ENCODE measurements at regions not wholly inside any gene's neighbourhood (a gene's known extent, or its start where the extent isn't known, plus 50 kb on each side); places are given as distances from the start of the nearest gene placed in this dataset.
"Not testable (repeated sequence)": the region's sequence is repeated elsewhere in the genome, so short reads cannot be mapped to it uniquely, and the experiment has no call there.

GRCh38 chr2:175606010-175606841 is 395.8 kb downstream of the LNPK start:
- DNase-seq = no peak

GRCh38 chr2:175605640-175606009 is 396.4 kb downstream of the LNPK start:
- no peak for DNase-seq

DNA sequence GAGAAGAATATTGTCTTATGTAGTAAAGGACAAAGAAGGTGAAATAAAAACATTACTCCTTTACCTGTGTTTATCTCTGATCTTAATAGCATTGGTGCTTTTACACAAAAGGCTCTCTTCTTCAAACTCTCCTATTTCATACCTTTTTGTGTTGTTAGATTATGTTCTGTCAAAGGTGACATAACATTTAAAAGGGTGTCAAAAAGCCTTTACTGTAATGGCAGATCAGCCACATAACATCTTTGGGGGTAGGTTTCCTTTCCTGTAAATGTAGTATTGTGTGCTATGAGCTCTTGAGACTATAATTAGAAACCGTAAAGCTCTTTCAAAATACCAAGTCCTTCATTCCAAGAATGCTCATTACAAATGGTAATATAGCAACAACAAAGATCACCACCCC is 400.1 kb downstream of the LNPK start:
- DNase-seq = no peak

- DNase-seq = no peak
These were observed 401.9 kb downstream of the LNPK start for GRCh38 chr2:175599966-175600831.

- no peak for DNase-seq
These were observed 404.8 kb downstream of the LNPK start for GRCh38 chr2:175597286-175597685.

DNA sequence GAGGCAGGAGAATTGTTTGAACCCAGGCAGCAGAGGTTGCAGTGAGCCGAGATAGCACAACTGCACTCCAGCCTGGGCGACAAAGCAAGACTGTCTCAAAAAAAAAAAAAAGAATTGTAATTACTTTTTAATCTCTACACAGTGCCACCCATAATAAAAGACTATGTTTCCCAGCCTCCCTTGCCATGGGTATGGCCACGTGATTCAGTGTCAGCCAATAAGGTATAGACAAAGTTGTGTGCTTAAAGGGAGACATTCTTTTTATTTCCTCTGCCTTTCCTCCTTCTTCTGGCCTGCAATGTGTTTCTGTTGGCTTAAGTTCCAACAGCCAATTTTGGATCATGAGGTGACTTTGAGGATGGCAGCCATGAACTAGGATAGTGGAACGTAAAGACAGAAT is 406.9 kb downstream of the LNPK start:
- DNase-seq = no peak

DNA sequence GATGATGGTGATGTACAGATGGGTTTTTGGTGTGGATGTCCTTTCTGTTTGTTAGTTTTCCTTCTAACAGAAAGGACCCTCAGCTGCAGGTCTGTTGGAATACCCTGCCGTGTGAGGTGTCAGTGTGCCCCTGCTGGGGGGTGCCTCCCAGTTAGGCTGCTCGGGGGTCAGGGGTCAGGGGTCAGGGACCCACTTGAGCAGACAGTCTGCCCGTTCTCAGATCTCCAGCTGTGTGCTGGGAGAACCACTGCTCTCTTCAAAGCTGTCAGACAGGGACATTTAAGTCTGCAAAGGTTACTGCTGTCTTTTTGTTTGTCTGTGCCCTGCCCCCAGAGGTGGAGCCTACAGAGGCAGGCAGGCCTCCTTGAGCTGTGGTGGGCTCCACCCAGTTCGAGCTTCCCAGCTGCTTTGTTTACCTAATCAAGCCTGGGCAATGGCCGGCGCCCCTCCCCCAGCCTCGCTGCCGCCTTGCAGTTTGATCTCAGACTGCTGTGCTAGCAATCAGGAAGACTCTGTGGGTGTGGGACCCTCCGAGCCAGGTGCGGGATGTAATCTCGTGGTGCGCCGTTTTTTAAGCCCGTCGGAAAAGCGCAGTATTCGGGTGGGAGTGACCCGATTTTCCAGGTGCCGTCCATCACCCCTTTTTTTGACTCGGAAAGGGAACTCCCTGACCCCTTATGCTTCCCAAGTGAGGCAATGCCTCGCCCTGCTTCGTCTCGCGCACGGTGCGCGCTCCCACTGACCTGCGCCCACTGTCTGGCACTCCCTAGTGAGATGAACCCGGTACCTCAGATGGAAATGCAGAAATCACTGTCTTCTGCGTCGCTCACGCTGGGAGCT is 408.2 kb downstream of the LNPK start:
- DNase-seq = not testable (repeated sequence)

DNA sequence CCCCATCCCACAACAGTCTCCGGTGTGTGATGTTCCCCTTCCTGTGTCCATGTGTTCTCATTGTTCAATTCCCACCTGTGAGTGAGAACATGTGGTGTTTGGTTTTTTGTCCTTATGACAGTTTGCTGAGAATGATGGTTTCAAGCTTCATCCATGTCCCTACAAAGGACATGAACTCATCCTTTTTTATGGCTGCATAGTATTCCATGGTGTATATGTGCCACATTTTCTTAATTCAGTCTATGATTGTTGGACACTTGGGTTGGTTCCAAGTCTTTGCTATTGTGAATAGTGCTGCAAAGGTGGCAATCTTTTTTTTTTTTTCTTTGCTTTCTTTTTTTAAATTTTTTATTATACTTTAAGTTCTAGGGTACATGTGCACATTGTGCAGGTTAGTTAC is 406.7 kb upstream of the ATP5MC3 start:
- not testable (repeated sequence) for DNase-seq

- no peak for DNase-seq
These were observed 404.0 kb upstream of the ATP5MC3 start for GRCh38 chr2:175585496-175585895.

DNA sequence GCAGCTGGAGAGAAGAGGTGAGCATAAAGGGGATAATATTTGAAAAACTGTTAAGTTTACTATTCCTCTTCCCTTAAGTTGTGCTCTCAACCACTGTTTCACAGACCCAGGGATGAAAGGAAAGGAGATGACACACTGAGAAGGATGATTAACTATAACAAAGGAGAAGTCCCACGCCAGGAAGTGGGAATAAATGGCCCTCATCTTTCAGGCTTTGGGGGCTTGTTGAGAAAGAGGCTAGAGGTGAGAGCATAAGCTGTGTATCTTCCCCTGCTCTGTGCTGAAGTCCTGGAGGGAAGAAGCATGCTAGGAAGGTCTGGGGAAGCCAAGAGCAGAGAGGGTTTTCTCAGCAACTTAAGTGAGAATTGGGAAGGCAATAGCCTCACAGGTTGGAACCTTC is 399.1 kb upstream of the ATP5MC3 start:
- no peak for DNase-seq

- DNase-seq = no peak
These were observed 398.1 kb upstream of the ATP5MC3 start for GRCh38 chr2:175579646-175580045.

- no peak for DNase-seq
These were observed 396.0 kb upstream of the ATP5MC3 start for GRCh38 chr2:175577368-175577970.

DNA sequence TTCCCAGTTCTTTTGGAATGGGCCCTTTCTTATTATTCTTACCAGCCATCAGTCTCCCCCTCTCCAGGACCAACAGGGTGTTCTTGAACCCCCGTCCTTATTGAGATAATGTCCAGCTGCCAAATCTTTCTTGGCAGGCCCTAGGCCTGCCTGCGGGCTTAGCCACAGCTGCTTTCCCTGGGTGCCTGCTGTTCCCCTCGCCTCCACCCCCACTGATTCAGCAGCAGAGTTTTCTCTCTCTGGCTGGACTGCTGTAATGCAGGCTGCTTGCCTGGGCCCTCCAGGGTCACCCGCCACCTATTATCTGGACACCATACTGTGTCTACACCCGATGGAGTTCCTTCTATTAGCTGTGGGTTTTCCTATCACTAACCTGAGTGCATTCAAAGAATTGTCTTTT is 395.4 kb upstream of the ATP5MC3 start:
- no peak for DNase-seq

DNA sequence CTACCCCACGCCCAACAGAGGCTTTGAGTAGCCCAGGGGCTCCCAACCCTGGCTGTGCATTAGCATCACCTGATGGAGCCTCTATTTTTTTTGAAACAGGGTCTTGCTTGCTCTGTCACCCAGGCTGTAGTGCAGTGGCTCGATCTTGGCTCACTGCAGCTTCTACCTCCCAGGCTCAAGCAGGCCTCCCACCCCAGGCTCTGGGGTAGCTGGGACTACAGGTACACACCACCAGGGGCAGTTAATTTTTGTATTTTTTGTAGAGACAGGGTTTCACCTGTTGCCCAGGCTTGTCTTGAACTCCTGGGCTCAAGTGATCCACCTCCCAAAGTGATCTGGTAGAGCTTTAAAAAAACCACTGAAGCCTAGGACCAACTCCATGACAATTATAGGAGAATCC is 394.8 kb upstream of the ATP5MC3 start:
- no peak for DNase-seq

GRCh38 chr2:175575346-175576258 is 394.1 kb upstream of the ATP5MC3 start:
- no peak for DNase-seq

DNA sequence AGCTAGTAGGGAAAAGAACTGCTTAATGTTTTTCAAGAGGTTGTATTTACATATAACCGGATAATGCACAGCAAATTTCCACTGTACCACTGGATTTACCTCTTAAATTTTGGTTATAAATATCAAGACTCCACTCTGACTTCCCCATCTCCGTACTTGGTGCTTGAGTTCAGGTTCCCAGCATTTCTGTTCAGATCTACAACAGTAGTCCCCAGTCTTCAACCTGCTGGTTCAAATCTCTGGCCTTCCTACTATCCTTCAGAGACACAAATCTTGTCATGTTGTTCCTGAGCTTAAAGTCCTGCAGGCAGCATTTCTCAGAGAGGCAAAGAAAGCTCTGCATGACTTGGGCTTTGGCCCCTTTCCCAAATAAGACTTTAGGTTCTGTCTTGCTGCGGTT is 392.6 kb upstream of the ATP5MC3 start:
- DNase-seq = no peak

DNA sequence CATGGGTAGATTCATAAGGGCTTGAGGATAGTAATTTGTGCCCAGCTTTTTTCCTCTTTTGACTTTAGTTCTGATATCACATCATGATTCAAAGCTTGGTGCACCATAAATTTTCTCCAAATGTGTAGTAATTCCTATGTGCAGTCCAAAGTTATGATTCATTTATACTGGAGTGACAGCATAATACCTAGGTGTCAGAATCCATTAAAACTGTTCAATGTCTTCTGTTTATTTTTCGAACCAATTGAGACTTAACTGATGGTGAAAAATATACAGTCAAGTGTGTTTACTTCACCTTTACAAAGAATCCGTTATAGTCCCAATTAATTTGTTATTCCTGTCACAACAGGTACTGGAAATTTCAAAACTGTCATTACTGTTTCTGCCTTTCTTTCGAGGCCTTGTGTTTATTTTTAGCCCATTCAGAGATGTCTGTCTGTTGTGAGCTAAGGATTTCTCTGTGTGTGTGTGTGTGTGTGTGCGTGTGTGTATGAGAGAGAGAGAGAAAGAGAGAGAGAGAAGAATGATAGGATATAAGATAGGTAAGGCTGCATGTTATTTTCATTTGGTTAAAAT is 389.7 kb upstream of the ATP5MC3 start:
- no peak for DNase-seq

DNA sequence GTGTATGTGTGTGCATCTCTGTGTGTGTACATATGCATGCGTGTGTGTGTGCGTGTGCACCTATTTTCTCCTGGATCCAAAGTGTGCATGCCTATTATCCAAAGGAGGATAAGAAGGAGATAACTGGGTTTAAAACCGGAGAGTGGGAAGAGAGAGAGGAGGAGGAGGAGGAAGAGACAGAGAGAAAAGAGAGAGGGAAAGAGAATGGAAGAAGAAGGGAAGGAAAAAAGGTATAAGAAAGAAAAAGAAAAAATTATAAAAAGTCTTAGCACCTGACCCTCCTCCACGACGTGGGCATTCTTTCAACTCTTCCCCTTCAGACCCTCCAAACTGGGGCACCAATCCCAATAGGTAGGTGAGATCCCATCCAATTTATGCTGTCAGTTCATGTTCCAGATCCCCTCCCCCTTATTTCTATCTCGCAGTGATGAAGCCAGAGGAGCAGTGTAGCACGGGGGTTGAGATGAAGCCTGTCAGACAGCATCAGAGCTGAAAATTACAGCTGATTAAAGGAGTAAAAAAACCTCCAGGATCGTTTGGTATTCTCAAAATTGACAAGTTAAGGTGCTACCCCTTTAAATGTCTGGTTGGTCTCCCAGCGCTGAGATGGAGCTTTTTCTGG is 386.7 kb upstream of the ATP5MC3 start:
- DNase-seq = no peak

DNA sequence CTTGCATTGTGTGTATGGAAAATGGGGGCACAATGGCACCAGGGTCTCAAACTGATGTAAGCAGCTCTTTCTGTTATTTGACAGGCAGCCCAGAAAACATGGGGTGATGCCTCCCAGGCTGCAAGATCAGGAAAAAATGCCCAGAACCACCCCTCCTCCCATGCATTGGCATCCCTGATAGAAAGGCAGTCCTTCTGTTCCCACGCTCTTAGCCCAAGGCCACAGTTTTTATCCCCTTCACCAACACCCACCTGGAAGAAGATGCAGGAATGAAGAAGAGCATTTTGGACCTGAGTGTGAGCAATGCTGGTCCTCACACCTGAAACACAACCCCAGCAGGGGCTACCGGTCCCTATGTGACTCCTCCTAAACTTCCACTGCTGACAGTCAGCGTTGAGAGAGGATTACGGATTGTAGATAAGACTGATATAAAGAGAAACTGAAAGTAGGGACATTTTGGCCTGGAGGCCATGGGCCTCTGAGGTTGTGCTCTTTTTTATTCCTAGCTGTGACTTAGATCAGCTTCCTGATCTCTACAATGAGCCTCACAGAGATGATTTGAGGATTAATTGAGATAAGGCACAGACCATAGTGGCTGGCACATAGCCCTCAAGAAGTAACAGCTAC is 386.0 kb upstream of the ATP5MC3 start:
- DNase-seq = no peak

DNA sequence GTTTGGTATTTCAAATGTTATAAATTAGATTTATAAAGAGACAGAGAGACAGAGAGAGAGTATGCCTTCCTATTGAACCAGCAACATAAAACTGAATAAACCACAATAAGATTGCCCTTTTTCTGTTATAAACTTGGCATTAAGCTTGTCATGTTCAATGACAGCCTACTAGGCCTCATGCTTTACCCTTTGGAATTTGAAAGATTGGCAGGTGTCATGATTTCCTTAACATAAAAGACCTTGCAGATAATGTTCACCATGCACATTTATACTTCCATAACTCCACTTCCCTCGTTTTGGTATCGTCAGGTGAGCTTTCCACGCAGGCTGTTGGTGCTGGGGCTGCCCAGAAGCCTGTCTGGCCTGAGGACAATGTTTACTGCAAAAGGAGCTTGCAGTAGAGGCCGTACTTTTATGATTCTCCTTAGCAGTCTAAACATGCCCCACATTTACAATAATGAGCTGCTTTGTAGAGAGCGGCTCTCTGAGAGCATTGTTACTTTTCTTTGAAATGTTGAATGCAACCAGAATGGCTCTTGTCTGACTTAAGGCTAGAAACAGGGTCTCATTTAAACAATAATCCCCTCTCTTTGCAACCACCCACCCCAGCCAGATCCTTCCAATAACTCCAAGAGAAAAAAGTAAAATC is 379.1 kb upstream of the ATP5MC3 start:
- no peak for DNase-seq

All from right forelimb (tissue), 1 donor.